ACC112 (cell line): ENCODE measurements at regions not wholly inside any gene's neighbourhood (a gene's known extent, or its start where the extent isn't known, plus 50 kb on each side); places are given as distances from the start of the nearest gene placed in this dataset.

Source experiments
- H2AFZ ChIP-seq: fragments of 200-600 bp; sonication (generic); one replicate; pipeline ENCODE4 v1.6.0; 2017; ENCODE audit warnings: antibody characterized with exemption, low read length; ENCODE audit not compliant: unreplicated experiment
- H3K27ac ChIP-seq: fragments of 200-600 bp; sonication (generic); 2 replicates; pipeline ENCODE4 v1.5.1; 2014; ENCODE audit warnings: low read depth, mild to moderate bottlenecking, antibody characterized with exemption, low read length, moderate library complexity
- H3K27me3 ChIP-seq: fragments of 200-600 bp; sonication (generic); 2 replicates; pipeline ENCODE4 v1.6.1; 2014; ENCODE audit warnings: mild to moderate bottlenecking, antibody characterized with exemption, low read length, moderate library complexity, mixed read lengths; ENCODE audit not compliant: insufficient read depth
- H3K36me3 ChIP-seq: fragments of 200-600 bp; sonication (generic); 2 replicates; pipeline ENCODE4 v1.6.1; 2016; ENCODE audit warnings: mild to moderate bottlenecking, antibody characterized with exemption, low read length, moderate library complexity, mixed read lengths; ENCODE audit not compliant: insufficient read depth
- H3K4me1 ChIP-seq: fragments of 200-600 bp; sonication (generic); one replicate; pipeline ENCODE4 v1.6.1; 2016; ENCODE audit warnings: low read length, mixed read lengths; ENCODE audit not compliant: insufficient read depth, unreplicated experiment, control insufficient read depth
- H3K4me3 ChIP-seq: fragments of 200-600 bp; sonication (generic); 2 replicates; pipeline ENCODE4 v1.5.1; 2014; ENCODE audit warnings: mild to moderate bottlenecking, low read depth, low read length
- H3K79me2 ChIP-seq: fragments of 200-600 bp; sonication (generic); one replicate; pipeline ENCODE4 v1.6.0; 2016; ENCODE audit warnings: low read length; ENCODE audit not compliant: control insufficient read depth, unreplicated experiment, insufficient read depth

DNA sequence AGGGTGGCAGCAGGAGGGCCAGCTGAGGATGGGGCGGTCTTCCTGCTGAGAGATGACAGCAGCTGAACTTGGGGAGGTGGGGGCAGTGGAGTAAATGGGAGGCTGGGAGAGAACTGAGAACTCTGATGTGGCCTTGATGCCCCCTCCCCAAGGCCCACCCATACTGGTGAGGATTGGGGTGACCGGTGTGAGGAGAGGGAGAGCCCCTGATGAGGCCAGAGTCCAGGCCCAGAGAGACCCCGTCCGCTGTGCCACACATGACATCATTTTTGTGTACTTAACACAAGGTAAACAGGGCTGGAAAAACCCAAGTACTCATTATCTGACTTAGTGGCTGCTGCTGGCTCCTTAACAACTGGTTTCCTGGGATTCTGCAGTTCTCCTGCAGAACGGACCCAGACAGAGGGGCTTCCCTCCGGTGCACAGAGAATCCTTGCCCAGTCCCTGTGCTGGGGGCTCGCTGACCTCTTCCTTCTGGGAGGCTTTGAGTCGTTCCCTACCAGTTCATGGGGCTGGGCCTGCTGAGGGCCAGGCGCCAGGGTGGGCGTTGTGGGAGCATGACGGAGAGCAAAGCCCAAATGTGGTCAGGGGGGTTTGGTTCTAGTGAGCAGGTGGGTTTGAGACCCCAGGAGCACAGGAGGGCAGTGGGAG is 207.6 kb downstream of the RAB11FIP4 start:
- H3K27me3 ChIP-seq = no peaks in the 10 kb centered on the region
- H3K79me2 ChIP-seq = no peaks in the 10 kb centered on the region
- H3K36me3 ChIP-seq = peaks cover 6% of the 10 kb centered on the region; the same call in 1 of the 2 replicates
- no peak overlapping the region for H3K4me3 ChIP-seq
- peaks cover 55% of the 10 kb centered on the region for H3K4me1 ChIP-seq
- no peak overlapping the region for H2AFZ ChIP-seq
- no peak overlapping the region for H3K27ac ChIP-seq

DNA sequence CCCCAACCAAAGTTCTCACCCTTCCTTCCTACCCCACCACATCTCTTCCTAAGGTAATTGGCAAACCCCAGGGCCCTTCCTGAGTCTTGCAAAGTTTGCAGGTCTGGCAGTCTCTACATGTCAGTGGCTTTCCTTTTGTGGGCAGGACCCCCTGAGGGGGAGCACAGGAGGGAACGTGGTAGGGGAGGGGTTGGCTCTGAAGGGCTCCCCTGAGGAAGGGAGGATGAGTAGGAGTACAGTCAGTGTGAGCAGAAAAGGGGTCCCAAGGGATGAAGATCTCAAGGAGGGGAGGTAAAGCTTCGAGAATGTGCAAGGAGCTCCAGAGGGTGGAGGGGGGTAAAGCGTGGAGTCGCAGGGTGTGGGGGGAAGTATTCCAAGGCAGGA is 206.9 kb downstream of the RAB11FIP4 start:
- Histone ChIP-seq H3K36me3 (peaks cover 6% of the 10 kb centered on the region; the same call in 1 of the 2 replicates), H3K27ac (no peak overlapping the region), H3K4me3 (no peak overlapping the region), H3K79me2 (no peaks in the 10 kb centered on the region), H3K27me3 (no peaks in the 10 kb centered on the region), H2AFZ (no peak overlapping the region), H3K4me1 (peaks cover 62% of the 10 kb centered on the region)

DNA sequence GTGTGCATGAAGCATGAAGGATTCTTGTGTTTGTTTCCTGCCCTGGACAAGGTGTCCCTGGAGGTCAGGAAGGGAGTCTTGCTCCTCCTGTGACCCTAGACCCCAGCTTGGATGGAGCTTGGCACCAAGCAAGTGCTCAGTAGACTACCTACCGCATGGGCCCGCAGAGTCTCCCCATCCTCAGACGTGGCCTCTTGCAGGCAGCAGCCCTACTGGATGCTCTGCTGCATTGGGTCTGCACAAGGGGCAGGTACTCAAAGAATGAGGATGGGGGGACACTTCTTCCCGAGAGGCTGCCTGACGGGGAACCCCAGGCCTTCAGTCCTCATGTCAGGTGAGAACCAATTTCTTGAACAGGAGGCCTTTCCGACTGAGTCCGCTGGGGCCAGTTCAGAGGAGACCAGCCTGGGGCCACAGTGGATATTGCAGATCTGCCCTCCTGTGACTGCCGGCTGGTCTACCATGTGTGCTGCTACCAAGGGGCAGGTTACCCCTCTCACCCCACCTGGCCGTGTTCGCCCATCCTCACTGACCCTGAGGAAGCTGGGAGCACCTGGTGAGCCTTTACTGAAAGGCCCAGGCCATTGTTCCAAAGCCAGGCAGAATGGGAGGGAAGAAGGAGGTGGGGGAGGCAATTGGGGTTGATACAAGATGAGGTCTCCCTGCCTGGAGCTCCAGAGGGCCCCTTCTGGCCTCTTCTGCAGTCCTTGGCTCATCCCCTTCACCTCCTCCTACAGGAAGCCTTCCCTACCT is 206.3 kb downstream of the RAB11FIP4 start:
- Histone ChIP-seq H3K4me1 (peaks cover 64% of the 10 kb centered on the region), H3K27ac (peak overlapping the region; percentile 89), H3K27me3 (no peaks in the 10 kb centered on the region), H3K79me2 (no peaks in the 10 kb centered on the region), H2AFZ (no peak overlapping the region), H3K4me3 (no peak overlapping the region), H3K36me3 (peaks cover 8% of the 10 kb centered on the region; the same call in 1 of the 2 replicates)

DNA sequence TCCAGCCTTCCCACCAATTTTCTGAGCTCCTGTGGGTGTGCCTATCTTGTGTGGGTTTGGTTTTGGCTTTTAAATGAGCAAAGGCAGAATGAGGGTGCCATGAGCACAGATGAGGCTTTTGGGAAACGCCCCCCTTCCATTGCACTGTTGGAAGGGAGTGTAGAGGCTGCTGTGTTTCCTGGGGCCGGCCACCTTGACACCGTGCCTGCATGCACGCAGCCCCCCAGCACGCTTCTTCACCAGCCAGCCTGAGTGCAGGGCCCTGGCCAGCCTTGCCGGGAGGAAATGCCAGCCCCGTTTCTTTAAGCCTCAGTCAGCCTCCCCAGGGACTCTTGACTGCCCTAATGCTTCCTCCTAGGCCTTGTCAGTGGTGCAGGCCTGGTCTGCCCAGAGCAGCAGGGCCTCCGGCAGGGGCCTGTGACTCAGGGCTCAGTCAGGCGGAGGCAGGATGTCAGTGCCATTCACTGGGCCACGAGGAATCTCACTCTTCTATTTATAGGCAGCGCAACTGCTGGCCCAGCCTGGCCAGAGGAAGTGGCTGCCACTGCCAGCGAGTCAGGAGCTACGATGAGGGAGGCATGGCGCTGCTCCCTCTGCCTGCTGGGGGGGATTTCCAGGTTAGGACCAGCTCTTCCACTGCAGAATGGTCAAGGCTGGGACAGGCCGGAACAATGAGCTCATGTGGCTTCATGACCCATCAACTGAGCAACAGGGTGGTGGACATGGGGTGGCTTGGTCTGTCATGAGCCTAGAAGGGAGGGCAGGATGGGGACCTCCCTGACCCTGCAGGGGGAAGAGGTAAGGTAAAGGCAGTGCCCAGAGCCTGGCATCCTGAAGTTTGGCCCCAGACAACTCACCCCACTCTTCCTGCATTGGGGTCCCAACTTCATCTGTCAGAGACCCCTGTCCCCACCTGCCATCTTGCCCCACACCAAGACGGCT is 205.2 kb downstream of the RAB11FIP4 start:
- Histone ChIP-seq H2AFZ (no peak overlapping the region), H3K4me3 (no peak overlapping the region), H3K36me3 (peaks cover 18% of the 10 kb centered on the region), H3K79me2 (no peaks in the 10 kb centered on the region), H3K4me1 (peaks cover 64% of the 10 kb centered on the region), H3K27me3 (no peaks in the 10 kb centered on the region), H3K27ac (peak overlapping the region; percentile 89)

DNA sequence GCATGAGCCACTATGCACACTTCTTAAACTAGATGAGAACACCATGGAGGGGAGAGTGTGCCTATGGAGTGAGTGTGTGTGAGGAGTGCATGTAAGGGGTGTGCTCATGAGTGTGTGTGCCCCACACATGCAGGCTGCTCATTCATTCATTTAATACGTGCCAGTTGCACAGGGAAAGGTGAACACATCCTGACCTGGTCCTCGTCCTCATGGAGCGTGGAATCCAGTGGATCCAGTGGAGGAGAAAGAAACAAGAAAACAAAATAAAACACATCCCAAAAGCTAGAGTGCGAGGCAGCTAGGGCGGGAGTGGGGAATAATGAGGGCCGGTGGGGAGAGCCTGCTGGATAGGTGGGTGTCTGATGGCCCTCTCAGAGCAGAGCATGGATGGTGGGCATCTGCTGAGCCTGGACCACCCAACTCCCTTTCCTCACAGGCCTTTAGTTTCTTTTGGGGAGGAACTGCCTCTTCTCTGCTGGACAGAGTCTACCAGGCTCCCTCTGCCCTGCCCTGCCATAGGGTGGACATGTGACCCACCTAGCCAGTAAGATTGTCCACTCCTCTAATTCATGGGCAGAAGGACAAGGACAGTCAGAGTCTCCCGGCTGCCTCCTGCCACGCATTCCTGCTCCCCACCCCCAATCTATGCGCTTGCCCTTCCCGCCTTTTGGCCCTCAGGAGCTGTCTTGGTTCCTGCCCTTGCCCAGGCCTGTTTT is 204.3 kb downstream of the RAB11FIP4 start:
- Histone ChIP-seq H3K36me3 (peaks cover 25% of the 10 kb centered on the region), H3K4me1 (peaks cover 64% of the 10 kb centered on the region), H3K79me2 (no peaks in the 10 kb centered on the region), H3K27me3 (no peaks in the 10 kb centered on the region), H3K4me3 (no peak overlapping the region), H3K27ac (peak overlapping the region; percentile 89), H2AFZ (no peak overlapping the region)

DNA sequence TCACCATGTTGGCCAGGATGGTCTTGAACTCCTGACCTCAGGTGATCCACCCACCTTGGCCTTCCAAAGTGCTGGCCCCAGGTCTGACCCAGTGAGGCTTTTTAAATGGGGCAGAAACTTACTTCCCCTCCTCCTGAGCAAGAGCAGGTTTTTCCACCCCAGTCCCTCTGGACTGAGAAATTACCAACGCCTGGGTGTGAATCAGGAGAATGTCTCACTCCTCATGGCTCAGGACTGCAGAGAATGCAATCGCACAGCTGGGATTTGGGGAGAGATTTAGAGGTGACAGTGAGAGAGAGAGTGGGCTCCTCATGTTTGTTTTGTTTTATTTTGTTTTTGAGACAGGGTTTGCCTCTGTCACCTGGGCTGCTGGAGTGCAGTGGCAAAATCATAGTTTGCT is 203.6 kb downstream of the RAB11FIP4 start:
- Histone ChIP-seq H3K27ac (peak overlapping the region; percentile 89; the same call in 1 of the 2 replicates), H3K36me3 (peaks cover 25% of the 10 kb centered on the region), H3K27me3 (no peaks in the 10 kb centered on the region), H3K79me2 (no peaks in the 10 kb centered on the region), H3K4me1 (peaks cover 63% of the 10 kb centered on the region), H2AFZ (no peak overlapping the region), H3K4me3 (no peak overlapping the region)

DNA sequence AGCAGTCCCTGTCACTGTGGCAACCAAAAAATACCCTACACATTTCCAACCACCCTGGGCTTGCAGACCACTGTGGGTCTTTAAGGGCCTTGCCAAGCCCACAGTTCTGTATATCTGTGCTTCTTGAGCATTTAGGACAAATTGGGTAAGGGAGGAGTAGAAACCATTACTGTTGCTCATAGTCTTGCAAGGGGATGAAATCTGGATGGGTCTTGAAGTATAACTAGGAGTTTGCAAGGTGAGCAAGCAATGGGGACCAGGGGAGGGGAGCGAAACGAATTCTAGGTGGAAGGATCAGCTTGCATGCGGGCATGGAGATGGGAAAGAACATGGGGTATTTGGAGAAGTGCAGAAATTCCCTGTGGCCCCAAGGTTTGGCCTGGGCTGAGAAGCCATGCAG is 202.9 kb downstream of the RAB11FIP4 start:
- Histone ChIP-seq H3K4me3 (no peak overlapping the region), H3K27me3 (no peaks in the 10 kb centered on the region), H3K27ac (peak overlapping the region; percentile 58), H3K4me1 (peaks cover 58% of the 10 kb centered on the region), H3K79me2 (no peaks in the 10 kb centered on the region), H3K36me3 (peaks cover 25% of the 10 kb centered on the region), H2AFZ (no peak overlapping the region)

DNA sequence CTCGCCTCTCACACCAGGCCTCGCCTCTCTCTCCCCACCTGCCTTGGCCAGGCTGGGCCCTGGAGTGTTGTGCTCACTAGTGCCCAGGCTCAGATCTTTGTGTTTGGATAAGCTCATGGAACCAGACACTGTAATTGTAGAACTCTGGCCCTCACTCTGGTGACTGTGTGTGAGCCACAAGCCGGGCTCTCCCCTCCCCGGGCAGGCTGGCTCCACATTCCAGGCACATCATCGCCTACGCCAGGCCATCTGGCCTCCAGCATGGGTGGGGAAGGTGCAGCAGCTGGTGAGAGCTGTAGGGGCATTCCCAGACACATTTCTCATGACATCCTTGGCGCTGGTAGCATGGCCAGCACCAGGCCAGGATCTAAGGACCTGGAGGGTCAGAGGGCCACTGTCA is 202.3 kb downstream of the RAB11FIP4 start:
- Histone ChIP-seq H3K27me3 (no peaks in the 10 kb centered on the region), H2AFZ (no peak overlapping the region), H3K27ac (peak overlapping the region; percentile 58), H3K79me2 (no peaks in the 10 kb centered on the region), H3K4me3 (no peak overlapping the region), H3K4me1 (peaks cover 53% of the 10 kb centered on the region), H3K36me3 (peaks cover 25% of the 10 kb centered on the region)

DNA sequence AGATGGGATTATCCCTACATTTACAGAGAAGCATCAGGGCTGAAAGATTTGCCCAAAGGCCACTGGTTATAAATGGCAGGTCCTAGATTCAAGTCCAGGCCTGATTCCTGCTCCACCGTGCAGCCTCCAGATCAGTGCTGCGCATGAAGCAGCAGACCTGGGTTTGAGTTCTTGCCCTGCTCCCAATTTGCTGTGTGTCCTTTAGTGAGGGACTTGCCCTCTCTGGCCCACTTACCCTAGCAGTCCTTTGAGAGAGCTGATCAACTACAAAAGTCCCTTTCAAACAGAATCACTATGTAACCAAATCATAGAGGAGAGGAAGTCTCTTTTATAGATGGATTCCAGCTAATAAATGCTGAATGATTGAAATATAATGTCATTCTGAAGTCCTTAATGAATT is 200.4 kb downstream of the RAB11FIP4 start:
- no peak overlapping the region for H2AFZ ChIP-seq
- H3K4me1 ChIP-seq = peaks cover 34% of the 10 kb centered on the region
- H3K27ac ChIP-seq = no peak overlapping the region
- H3K27me3 ChIP-seq = no peaks in the 10 kb centered on the region
- H3K36me3 ChIP-seq = peaks cover 33% of the 10 kb centered on the region
- peaks cover 15% of the 10 kb centered on the region for H3K79me2 ChIP-seq
- no peak overlapping the region for H3K4me3 ChIP-seq

DNA sequence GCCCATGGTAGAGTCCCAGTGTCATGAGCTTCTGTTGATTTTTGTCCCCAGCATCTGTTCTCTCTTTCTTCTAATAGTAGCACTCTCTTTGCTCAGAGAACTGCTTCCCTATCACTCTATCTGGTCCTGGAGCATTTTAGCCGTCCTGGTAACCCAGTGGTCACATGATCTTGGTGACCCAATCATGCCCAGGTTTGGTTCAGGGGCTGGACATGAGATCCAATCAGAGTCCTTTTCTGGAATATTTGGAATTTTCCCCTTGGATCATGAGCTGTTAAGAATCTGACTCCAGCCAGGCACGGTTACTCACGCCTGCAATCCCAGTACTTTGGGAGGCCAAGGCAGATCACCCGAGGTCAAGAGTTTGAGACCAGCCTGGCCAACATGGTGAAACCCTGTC is 197.0 kb downstream of the RAB11FIP4 start:
- Histone ChIP-seq H3K79me2 (peaks cover 36% of the 10 kb centered on the region), H3K27ac (no peak overlapping the region), H2AFZ (no peak overlapping the region), H3K4me3 (no peak overlapping the region), H3K36me3 (peaks cover 57% of the 10 kb centered on the region), H3K27me3 (no peaks in the 10 kb centered on the region), H3K4me1 (peaks cover 13% of the 10 kb centered on the region)
